Fibroblast of lung (primary cell): ENCODE measurements at regions not wholly inside any gene's neighbourhood (a gene's known extent, or its start where the extent isn't known, plus 50 kb on each side); places are given as distances from the start of the nearest gene placed in this dataset.

ENCODE experiments used
- DNase-seq, 2 donors: peaks; one replicate each; pipeline versions ENCODE4 v3.0.0 to v3.0.0-alpha.2; 2010; ENCODE audit warnings: low read depth in 2 of 2
- H2AFZ ChIP-seq: 2 replicates; pipeline ENCODE4 v1.5.1; 2012; ENCODE audit warnings: low read length, control low read depth, inconsistent platforms
- H3K27ac ChIP-seq: 2 replicates; pipeline ENCODE4 v1.5.1; 2011; ENCODE audit warnings: low read length, control low read depth; ENCODE audit not compliant: insufficient read depth
- H3K27me3 ChIP-seq: 2 replicates; pipeline ENCODE4 v1.5.1; 2011; ENCODE audit warnings: mild to moderate bottlenecking, low read length; ENCODE audit not compliant: control insufficient read depth, insufficient read depth
- H3K36me3 ChIP-seq: 2 replicates; pipeline ENCODE4 v1.5.1; 2011; ENCODE audit warnings: low read length; ENCODE audit not compliant: control insufficient read depth, insufficient read depth
- H3K4me1 ChIP-seq: 2 replicates; pipeline ENCODE4 v1.5.1; 2011; ENCODE audit warnings: low read length; ENCODE audit not compliant: control insufficient read depth, insufficient read depth; ENCODE audit errors: extremely low read depth
- H3K4me2 ChIP-seq: 2 replicates; pipeline ENCODE4 v1.5.1; 2011; ENCODE audit warnings: low read length, control low read depth; ENCODE audit not compliant: insufficient read depth; ENCODE audit errors: extremely low read depth
- H3K4me3 ChIP-seq, 4 experiments: fragments of 200-600 bp in 1 of 4; sonication (generic) in 1 of 4; replicated peaks in 1 of 4; 2 replicates each; pipeline ENCODE4 v1.5.1; 2011 to 2016; ENCODE audit warnings: low read length in 4 of 4, low read depth in 3 of 4, mild to moderate bottlenecking in 3 of 4, control low read depth in 2 of 4, inconsistent platforms in 1 of 4, mixed read lengths in 1 of 4; ENCODE audit not compliant: insufficient read depth in 1 of 4; ENCODE audit errors: control extremely low read depth in 1 of 4
- H3K79me2 ChIP-seq: 2 replicates; pipeline ENCODE4 v1.5.1; 2012; ENCODE audit warnings: mild to moderate bottlenecking, low read length, inconsistent platforms; ENCODE audit not compliant: control insufficient read depth, insufficient read depth
- H3K9ac ChIP-seq: 2 replicates; pipeline ENCODE4 v1.5.1; 2011; ENCODE audit warnings: mild to moderate bottlenecking, low read length, control low read depth; ENCODE audit not compliant: insufficient read depth
- H3K9me3 ChIP-seq: 2 replicates; pipeline ENCODE4 v1.5.1; 2012; ENCODE audit warnings: low read depth, low read length; ENCODE audit not compliant: control insufficient read depth, insufficient read depth
- H4K20me1 ChIP-seq: 2 replicates; pipeline ENCODE4 v1.5.1; 2011; ENCODE audit warnings: low read length; ENCODE audit not compliant: control insufficient read depth, insufficient read depth; ENCODE audit errors: extremely low read depth
- EZH2 ChIP-seq: IDR thresholded peaks from 2 replicates; pipeline ENCODE4 v1.5.1; 2012; ENCODE audit warnings: low read length, control low read depth, mild to moderate bottlenecking; ENCODE audit errors: missing control alignments
- TF ChIP-seq, protein P1 (sequence below), 2 donors: IDR thresholded peaks in 1 of 2; conservative IDR thresholded peaks in 1 of 2; 1 replicate in 1 of 2; 2 replicates in 1 of 2; pipeline ENCODE4 v1.5.1; 2011 to 2012; ENCODE audit warnings: low read length in 2 of 2, control low read depth in 1 of 2, inconsistent platforms in 1 of 2, low read depth in 1 of 2, mild to moderate bottlenecking in 1 of 2

- no peak for DNase-seq
- H3K27me3 ChIP-seq, result no peaks in the 10 kb centered on the region
- TF ChIP-seq, protein P1, sequence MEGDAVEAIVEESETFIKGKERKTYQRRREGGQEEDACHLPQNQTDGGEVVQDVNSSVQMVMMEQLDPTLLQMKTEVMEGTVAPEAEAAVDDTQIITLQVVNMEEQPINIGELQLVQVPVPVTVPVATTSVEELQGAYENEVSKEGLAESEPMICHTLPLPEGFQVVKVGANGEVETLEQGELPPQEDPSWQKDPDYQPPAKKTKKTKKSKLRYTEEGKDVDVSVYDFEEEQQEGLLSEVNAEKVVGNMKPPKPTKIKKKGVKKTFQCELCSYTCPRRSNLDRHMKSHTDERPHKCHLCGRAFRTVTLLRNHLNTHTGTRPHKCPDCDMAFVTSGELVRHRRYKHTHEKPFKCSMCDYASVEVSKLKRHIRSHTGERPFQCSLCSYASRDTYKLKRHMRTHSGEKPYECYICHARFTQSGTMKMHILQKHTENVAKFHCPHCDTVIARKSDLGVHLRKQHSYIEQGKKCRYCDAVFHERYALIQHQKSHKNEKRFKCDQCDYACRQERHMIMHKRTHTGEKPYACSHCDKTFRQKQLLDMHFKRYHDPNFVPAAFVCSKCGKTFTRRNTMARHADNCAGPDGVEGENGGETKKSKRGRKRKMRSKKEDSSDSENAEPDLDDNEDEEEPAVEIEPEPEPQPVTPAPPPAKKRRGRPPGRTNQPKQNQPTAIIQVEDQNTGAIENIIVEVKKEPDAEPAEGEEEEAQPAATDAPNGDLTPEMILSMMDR (conservative IDR thresholded peaks at IDR 0.05 in 1 of 2, IDR thresholded peaks at IDR 0.05 in 1 of 2; ENCODE audit: low read depth in 1 of 2, low read length in 2 of 2), result no peak
- no peak for TF ChIP-seq EZH2
- no peaks in the 10 kb centered on the region for H3K36me3 ChIP-seq
- no peak overlapping the region for H3K4me2 ChIP-seq
- no peak overlapping the region for H2AFZ ChIP-seq
- no peak overlapping the region for H3K4me3 ChIP-seq
- no peak overlapping the region for H3K27ac ChIP-seq
- no peak overlapping the region for H3K9ac ChIP-seq
- H3K9me3 ChIP-seq, result no peaks in the 10 kb centered on the region
- no peaks in the 10 kb centered on the region for H3K4me1 ChIP-seq
- no peaks in the 10 kb centered on the region for H3K79me2 ChIP-seq
- no peaks in the 10 kb centered on the region for H4K20me1 ChIP-seq
Observed at GRCh38 chr11:45481026-45481425, 184.4 kb downstream of the CHST1 start.

GRCh38 chr11:45477588-45477987, 187.8 kb downstream of the CHST1 start:
- Histone ChIP-seq H2AFZ (no peak overlapping the region), H3K36me3 (no peaks in the 10 kb centered on the region), H4K20me1 (no peaks in the 10 kb centered on the region), H3K79me2 (no peaks in the 10 kb centered on the region), H3K4me2 (no peak overlapping the region), H3K9ac (no peak overlapping the region), H3K4me1 (no peaks in the 10 kb centered on the region), H3K9me3 (no peaks in the 10 kb centered on the region), H3K27ac (no peak overlapping the region), H3K27me3 (no peaks in the 10 kb centered on the region), H3K4me3 (no peak overlapping the region)
- no peak for TF ChIP-seq EZH2
- TF ChIP-seq, protein P1 (conservative IDR thresholded peaks at IDR 0.05 in 1 of 2, IDR thresholded peaks at IDR 0.05 in 1 of 2; ENCODE audit: low read depth in 1 of 2, low read length in 2 of 2), result no peak
- DNase-seq, result no peak

- Histone ChIP-seq H3K4me1 (no peaks in the 10 kb centered on the region), H3K27me3 (no peaks in the 10 kb centered on the region), H3K36me3 (no peaks in the 10 kb centered on the region), H4K20me1 (no peaks in the 10 kb centered on the region), H3K9me3 (no peaks in the 10 kb centered on the region), H3K79me2 (no peaks in the 10 kb centered on the region), H3K9ac (no peak overlapping the region), H3K4me2 (no peak overlapping the region), H2AFZ (no peak overlapping the region), H3K4me3 (no peak overlapping the region), H3K27ac (no peak overlapping the region)
- TF ChIP-seq, protein P1 (conservative IDR thresholded peaks at IDR 0.05 in 1 of 2, IDR thresholded peaks at IDR 0.05 in 1 of 2; ENCODE audit: low read depth in 1 of 2, low read length in 2 of 2), result no peak
- no peak for TF ChIP-seq EZH2
- DNase-seq, result no peak
Observed at GRCh38 chr11:45476126-45476525, 189.3 kb downstream of the CHST1 start.
